ENCODE measurements at regions not wholly inside any gene's neighbourhood (a gene's known extent, or its start where the extent isn't known, plus 50 kb on each side); places are given as distances from the start of the nearest gene placed in this dataset.

GRCh38 chr3:94256888-94257813, 194.3 kb downstream of the NSUN3 start:
- Histone ChIP-seq H3K4me1 (ENCODE audit: control insufficient read depth, insufficient read depth, low read length) (peaks cover 6% of the 10 kb centered on the region), H3K27me3 (ENCODE audit: control insufficient read depth, insufficient read depth, low read length, poor library complexity, severe bottlenecking) (no peaks in the 10 kb centered on the region), H3K36me3 (ENCODE audit: control insufficient read depth, insufficient read depth, low read length) (no peaks in the 10 kb centered on the region), H3K9me3 (ENCODE audit: control insufficient read depth, low read length) (no peaks in the 10 kb centered on the region), H3K27ac (ENCODE audit: insufficient read depth, low read depth, low read length, poor library complexity, severe bottlenecking) (no peak overlapping the region), H3K4me3 (ENCODE audit: insufficient read depth, low read depth, low read length) (no peak overlapping the region)
- WGBS, 2 experiments = 79 to 80% methylated on average over 5 of the region's 5 CpGs

- Histone ChIP-seq H3K27ac (ENCODE audit: insufficient read depth, low read depth, low read length, poor library complexity, severe bottlenecking) (no peak overlapping the region), H3K9me3 (ENCODE audit: control insufficient read depth, low read length) (no peaks in the 10 kb centered on the region), H3K4me1 (ENCODE audit: control insufficient read depth, insufficient read depth, low read length) (peaks cover 6% of the 10 kb centered on the region), H3K4me3 (ENCODE audit: insufficient read depth, low read depth, low read length) (no peak overlapping the region), H3K36me3 (ENCODE audit: control insufficient read depth, insufficient read depth, low read length) (no peaks in the 10 kb centered on the region), H3K27me3 (ENCODE audit: control insufficient read depth, insufficient read depth, low read length, poor library complexity, severe bottlenecking) (no peaks in the 10 kb centered on the region)
These were observed 196.0 kb downstream of the NSUN3 start for GRCh38 chr3:94258851-94259250.

GRCh38 chr3:94259291-94259690, 196.4 kb downstream of the NSUN3 start:
- H3K27me3 ChIP-seq (ENCODE audit: control insufficient read depth, insufficient read depth, low read length, poor library complexity, severe bottlenecking) = no peaks in the 10 kb centered on the region
- H3K9me3 ChIP-seq (ENCODE audit: control insufficient read depth, low read length) = no peaks in the 10 kb centered on the region
- H3K36me3 ChIP-seq (ENCODE audit: control insufficient read depth, insufficient read depth, low read length) = no peaks in the 10 kb centered on the region
- peaks cover 6% of the 10 kb centered on the region for H3K4me1 ChIP-seq (ENCODE audit: control insufficient read depth, insufficient read depth, low read length)
- no peak overlapping the region for H3K4me3 ChIP-seq (ENCODE audit: insufficient read depth, low read depth, low read length)
- H3K27ac ChIP-seq (ENCODE audit: insufficient read depth, low read depth, low read length, poor library complexity, severe bottlenecking) = no peak overlapping the region
- 92 to 94% methylated on average over 1 of the region's 1 CpG for whole genome bisulfite sequencing, 2 experiments

- Histone ChIP-seq H3K36me3 (ENCODE audit: control insufficient read depth, insufficient read depth, low read length) (no peaks in the 10 kb centered on the region), H3K27ac (ENCODE audit: insufficient read depth, low read depth, low read length, poor library complexity, severe bottlenecking) (no peak overlapping the region), H3K4me1 (ENCODE audit: control insufficient read depth, insufficient read depth, low read length) (no peaks in the 10 kb centered on the region), H3K4me3 (ENCODE audit: insufficient read depth, low read depth, low read length) (no peak overlapping the region), H3K27me3 (ENCODE audit: control insufficient read depth, insufficient read depth, low read length, poor library complexity, severe bottlenecking) (no peaks in the 10 kb centered on the region), H3K9me3 (ENCODE audit: control insufficient read depth, low read length) (no peaks in the 10 kb centered on the region)
- 100% methylated on average over 1 of the region's 2 CpGs for WGBS, 2 experiments
These were observed 206.9 kb downstream of the NSUN3 start for GRCh38 chr3:94269763-94270162.

GRCh38 chr3:94272016-94272415, 209.2 kb downstream of the NSUN3 start:
- Histone ChIP-seq H3K4me3 (ENCODE audit: insufficient read depth, low read depth, low read length) (no peak overlapping the region), H3K36me3 (ENCODE audit: control insufficient read depth, insufficient read depth, low read length) (no peaks in the 10 kb centered on the region), H3K27me3 (ENCODE audit: control insufficient read depth, insufficient read depth, low read length, poor library complexity, severe bottlenecking) (no peaks in the 10 kb centered on the region), H3K9me3 (ENCODE audit: control insufficient read depth, low read length) (no peaks in the 10 kb centered on the region), H3K27ac (ENCODE audit: insufficient read depth, low read depth, low read length, poor library complexity, severe bottlenecking) (no peak overlapping the region), H3K4me1 (ENCODE audit: control insufficient read depth, insufficient read depth, low read length) (no peaks in the 10 kb centered on the region)
- WGBS, 2 experiments = 80% methylated on average over 1 of the region's 1 CpG; no CpG with 5 or more reads in 1 of the 2 experiments

GRCh38 chr3:94280958-94281357, 218.1 kb downstream of the NSUN3 start:
- H3K4me3 ChIP-seq (ENCODE audit: insufficient read depth, low read depth, low read length) = no peak overlapping the region
- WGBS, 2 experiments = 93 to 94% methylated on average over 4 of the region's 4 CpGs
- H3K27ac ChIP-seq (ENCODE audit: insufficient read depth, low read depth, low read length, poor library complexity, severe bottlenecking) = no peak overlapping the region
- H3K9me3 ChIP-seq (ENCODE audit: control insufficient read depth, low read length) = no peaks in the 10 kb centered on the region
- no peaks in the 10 kb centered on the region for H3K4me1 ChIP-seq (ENCODE audit: control insufficient read depth, insufficient read depth, low read length)
- H3K36me3 ChIP-seq (ENCODE audit: control insufficient read depth, insufficient read depth, low read length) = no peaks in the 10 kb centered on the region
- no peaks in the 10 kb centered on the region for H3K27me3 ChIP-seq (ENCODE audit: control insufficient read depth, insufficient read depth, low read length, poor library complexity, severe bottlenecking)

GRCh38 chr3:94285872-94286271, 223.0 kb downstream of the NSUN3 start:
- no peaks in the 10 kb centered on the region for H3K27me3 ChIP-seq (ENCODE audit: control insufficient read depth, insufficient read depth, low read length, poor library complexity, severe bottlenecking)
- H3K36me3 ChIP-seq (ENCODE audit: control insufficient read depth, insufficient read depth, low read length) = no peaks in the 10 kb centered on the region
- H3K4me1 ChIP-seq (ENCODE audit: control insufficient read depth, insufficient read depth, low read length) = no peaks in the 10 kb centered on the region
- H3K4me3 ChIP-seq (ENCODE audit: insufficient read depth, low read depth, low read length) = no peak overlapping the region
- no peaks in the 10 kb centered on the region for H3K9me3 ChIP-seq (ENCODE audit: control insufficient read depth, low read length)
- H3K27ac ChIP-seq (ENCODE audit: insufficient read depth, low read depth, low read length, poor library complexity, severe bottlenecking) = no peak overlapping the region

GRCh38 chr3:94291686-94292085, 228.8 kb downstream of the NSUN3 start:
- Histone ChIP-seq H3K9me3 (ENCODE audit: control insufficient read depth, low read length) (no peaks in the 10 kb centered on the region), H3K27ac (ENCODE audit: insufficient read depth, low read depth, low read length, poor library complexity, severe bottlenecking) (no peak overlapping the region), H3K4me1 (ENCODE audit: control insufficient read depth, insufficient read depth, low read length) (no peaks in the 10 kb centered on the region), H3K27me3 (ENCODE audit: control insufficient read depth, insufficient read depth, low read length, poor library complexity, severe bottlenecking) (no peaks in the 10 kb centered on the region), H3K36me3 (ENCODE audit: control insufficient read depth, insufficient read depth, low read length) (no peaks in the 10 kb centered on the region), H3K4me3 (ENCODE audit: insufficient read depth, low read depth, low read length) (no peak overlapping the region)
- 91 to 96% methylated on average over 1 to 2 of the region's 2 CpGs for WGBS, 2 experiments

GRCh38 chr3:94292151-94292550, 229.3 kb downstream of the NSUN3 start:
- Histone ChIP-seq H3K36me3 (ENCODE audit: control insufficient read depth, insufficient read depth, low read length) (no peaks in the 10 kb centered on the region), H3K9me3 (ENCODE audit: control insufficient read depth, low read length) (no peaks in the 10 kb centered on the region), H3K27me3 (ENCODE audit: control insufficient read depth, insufficient read depth, low read length, poor library complexity, severe bottlenecking) (no peaks in the 10 kb centered on the region), H3K27ac (ENCODE audit: insufficient read depth, low read depth, low read length, poor library complexity, severe bottlenecking) (no peak overlapping the region), H3K4me1 (ENCODE audit: control insufficient read depth, insufficient read depth, low read length) (no peaks in the 10 kb centered on the region), H3K4me3 (ENCODE audit: insufficient read depth, low read depth, low read length) (no peak overlapping the region)

GRCh38 chr3:94293793-94294195, 230.9 kb downstream of the NSUN3 start:
- Histone ChIP-seq H3K36me3 (ENCODE audit: control insufficient read depth, insufficient read depth, low read length) (no peaks in the 10 kb centered on the region), H3K27me3 (ENCODE audit: control insufficient read depth, insufficient read depth, low read length, poor library complexity, severe bottlenecking) (no peaks in the 10 kb centered on the region), H3K4me3 (ENCODE audit: insufficient read depth, low read depth, low read length) (no peak overlapping the region), H3K27ac (ENCODE audit: insufficient read depth, low read depth, low read length, poor library complexity, severe bottlenecking) (no peak overlapping the region), H3K9me3 (ENCODE audit: control insufficient read depth, low read length) (no peaks in the 10 kb centered on the region), H3K4me1 (ENCODE audit: control insufficient read depth, insufficient read depth, low read length) (no peaks in the 10 kb centered on the region)

Measured in ectodermal cell (in vitro differentiated cells).